Panc1 (cell line): ENCODE measurements at regions not wholly inside any gene's neighbourhood (a gene's known extent, or its start where the extent isn't known, plus 50 kb on each side); places are given as distances from the start of the nearest gene placed in this dataset.

Experiments
- CTCF ChIP-seq: fragments of 450-650 bp; IDR thresholded peaks from 2 replicates; pipeline ENCODE4 v1.5.1; 2017; ENCODE audit warnings: mild to moderate bottlenecking
- POLR2AphosphoS5 ChIP-seq: IDR thresholded peaks from 2 replicates; pipeline ENCODE4 v1.6.1; 2012; ENCODE audit warnings: mild to moderate bottlenecking, low read depth, low read length, moderate library complexity
- SIN3A ChIP-seq: IDR thresholded peaks from 2 replicates; pipeline ENCODE4 v1.6.1; 2012; ENCODE audit warnings: low read depth, mild to moderate bottlenecking, low read length, moderate library complexity, borderline replicate concordance; ENCODE audit not compliant: insufficient read depth

GRCh38 chr2:128433911-128434550, 115.4 kb upstream of the HS6ST1 start:
- no peak for TF ChIP-seq CTCF
- TF ChIP-seq SIN3A: no peak
- no peak for TF ChIP-seq POLR2AphosphoS5
